ENCODE measurements at regions not wholly inside any gene's neighbourhood (a gene's known extent, or its start where the extent isn't known, plus 50 kb on each side); places are given as distances from the start of the nearest gene placed in this dataset.

DNA sequence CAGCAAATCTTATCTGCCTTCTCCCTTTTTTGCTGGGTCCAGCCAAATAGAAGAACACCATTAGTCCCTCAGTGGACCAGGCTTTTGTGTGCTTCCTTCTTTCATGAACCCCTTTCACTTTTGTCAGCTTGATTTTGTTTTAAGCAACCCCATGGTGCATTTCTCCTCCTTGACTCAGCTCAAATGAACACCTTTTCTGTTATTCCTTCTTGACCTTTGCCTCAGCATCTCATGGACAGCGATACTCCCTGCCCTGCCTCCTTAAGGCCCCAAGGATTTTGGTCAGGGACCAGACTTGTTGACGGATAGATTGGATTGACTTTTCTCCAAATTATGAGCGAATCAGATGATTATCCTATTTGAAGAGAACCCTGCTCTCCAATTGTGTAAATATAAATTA, 356.6 kb upstream of the USP24 start:
- TF ChIP-seq, protein P1, sequence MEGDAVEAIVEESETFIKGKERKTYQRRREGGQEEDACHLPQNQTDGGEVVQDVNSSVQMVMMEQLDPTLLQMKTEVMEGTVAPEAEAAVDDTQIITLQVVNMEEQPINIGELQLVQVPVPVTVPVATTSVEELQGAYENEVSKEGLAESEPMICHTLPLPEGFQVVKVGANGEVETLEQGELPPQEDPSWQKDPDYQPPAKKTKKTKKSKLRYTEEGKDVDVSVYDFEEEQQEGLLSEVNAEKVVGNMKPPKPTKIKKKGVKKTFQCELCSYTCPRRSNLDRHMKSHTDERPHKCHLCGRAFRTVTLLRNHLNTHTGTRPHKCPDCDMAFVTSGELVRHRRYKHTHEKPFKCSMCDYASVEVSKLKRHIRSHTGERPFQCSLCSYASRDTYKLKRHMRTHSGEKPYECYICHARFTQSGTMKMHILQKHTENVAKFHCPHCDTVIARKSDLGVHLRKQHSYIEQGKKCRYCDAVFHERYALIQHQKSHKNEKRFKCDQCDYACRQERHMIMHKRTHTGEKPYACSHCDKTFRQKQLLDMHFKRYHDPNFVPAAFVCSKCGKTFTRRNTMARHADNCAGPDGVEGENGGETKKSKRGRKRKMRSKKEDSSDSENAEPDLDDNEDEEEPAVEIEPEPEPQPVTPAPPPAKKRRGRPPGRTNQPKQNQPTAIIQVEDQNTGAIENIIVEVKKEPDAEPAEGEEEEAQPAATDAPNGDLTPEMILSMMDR (IDR thresholded peaks at IDR 0.05; ENCODE audit: insufficient read depth, low read depth, low read length): no peak
- DNase-seq (ENCODE audit: low read depth): no peak
- H3K4me3 ChIP-seq (ENCODE audit: low read depth, low read length): no peak overlapping the region

DNA sequence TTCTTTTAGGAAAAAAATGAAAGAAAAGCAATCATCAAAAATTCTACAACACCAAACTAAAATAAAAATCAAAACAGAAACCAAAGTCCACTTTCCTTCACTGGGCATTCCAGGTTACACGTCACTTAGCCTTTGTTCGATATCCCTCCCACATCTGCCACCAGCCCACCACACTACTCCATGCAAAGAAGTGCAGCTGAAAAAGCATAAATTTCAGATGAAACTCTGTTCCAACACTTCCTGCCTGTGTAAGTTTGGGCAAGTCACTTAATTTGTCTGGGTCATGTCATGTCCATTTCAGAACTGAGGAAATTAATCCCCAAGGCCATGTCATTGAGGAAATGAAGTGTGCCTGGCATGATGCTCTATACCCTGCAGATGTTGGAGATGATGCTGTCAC, 354.3 kb upstream of the USP24 start:
- TF ChIP-seq, protein P1 (IDR thresholded peaks at IDR 0.05; ENCODE audit: insufficient read depth, low read depth, low read length): no peak
- no peak for DNase-seq (ENCODE audit: low read depth)
- no peak overlapping the region for H3K4me3 ChIP-seq (ENCODE audit: low read depth, low read length)

DNA sequence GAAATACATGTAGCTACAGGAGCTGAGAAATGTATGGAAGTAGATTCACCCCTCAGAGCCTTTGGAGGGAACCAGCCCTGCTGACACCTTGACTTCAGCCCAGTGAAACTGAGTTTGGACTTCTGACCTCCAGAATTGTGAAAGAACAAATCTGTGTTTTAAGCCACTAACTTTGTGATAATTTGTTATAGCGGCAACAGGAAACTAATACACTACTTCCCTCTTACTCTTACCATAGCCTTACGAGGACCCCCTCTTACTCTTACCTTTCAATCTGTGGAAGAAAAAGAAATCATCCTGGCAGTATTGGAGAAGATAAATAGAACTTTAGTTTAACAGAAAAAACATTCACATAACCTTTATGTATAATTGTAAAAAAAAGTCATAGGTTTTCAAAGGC, 353.6 kb upstream of the USP24 start:
- TF ChIP-seq, protein P1 (IDR thresholded peaks at IDR 0.05; ENCODE audit: insufficient read depth, low read depth, low read length): no peak
- DNase-seq (ENCODE audit: low read depth): no peak
- H3K4me3 ChIP-seq (ENCODE audit: low read depth, low read length): no peak overlapping the region

DNA sequence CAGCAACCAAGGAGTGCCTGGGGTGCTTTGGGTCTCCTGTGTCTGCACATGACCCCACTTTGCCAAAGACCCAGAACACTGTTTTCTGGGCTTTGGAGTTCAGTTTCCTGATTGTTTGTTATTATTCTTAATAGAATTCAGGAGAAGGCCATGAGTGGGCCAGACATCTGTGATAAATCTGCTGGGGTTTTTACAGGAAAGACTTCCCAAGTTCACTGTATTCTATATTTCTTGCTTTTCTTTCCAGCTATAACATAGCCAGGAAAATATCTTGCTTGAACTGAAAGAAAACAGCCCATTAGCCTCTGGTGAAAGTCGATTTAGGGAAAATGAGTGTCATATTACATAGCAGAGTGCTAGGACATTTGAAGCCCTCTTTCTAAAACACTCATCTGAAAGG, 345.1 kb upstream of the USP24 start:
- no peak for DNase-seq (ENCODE audit: low read depth)
- TF ChIP-seq, protein P1 (IDR thresholded peaks at IDR 0.05; ENCODE audit: insufficient read depth, low read depth, low read length): no peak
- H3K4me3 ChIP-seq (ENCODE audit: low read depth, low read length): no peak overlapping the region

DNA sequence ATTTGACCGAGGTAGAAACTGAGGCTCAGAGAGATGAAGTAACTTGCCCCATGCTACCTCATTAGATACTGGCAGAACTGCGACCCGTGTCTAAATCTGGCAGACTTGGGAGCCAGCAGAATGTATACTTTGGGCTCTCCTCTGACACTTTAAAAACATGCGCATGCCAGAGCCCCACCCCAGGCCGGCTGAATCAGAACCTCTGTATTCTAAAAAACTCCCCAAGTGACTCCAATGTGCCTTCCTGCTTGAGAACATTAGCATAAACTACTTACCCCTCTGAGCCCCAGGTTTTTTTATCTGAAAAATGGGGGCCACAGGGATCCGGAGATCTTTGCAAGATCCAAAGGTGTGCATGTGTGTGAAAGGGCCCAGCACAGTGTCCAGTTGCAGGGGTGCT, 344.7 kb upstream of the USP24 start:
- DNase-seq (ENCODE audit: low read depth): no peak
- TF ChIP-seq, protein P1 (IDR thresholded peaks at IDR 0.05; ENCODE audit: insufficient read depth, low read depth, low read length): no peak
- no peak overlapping the region for H3K4me3 ChIP-seq (ENCODE audit: low read depth, low read length)

DNA sequence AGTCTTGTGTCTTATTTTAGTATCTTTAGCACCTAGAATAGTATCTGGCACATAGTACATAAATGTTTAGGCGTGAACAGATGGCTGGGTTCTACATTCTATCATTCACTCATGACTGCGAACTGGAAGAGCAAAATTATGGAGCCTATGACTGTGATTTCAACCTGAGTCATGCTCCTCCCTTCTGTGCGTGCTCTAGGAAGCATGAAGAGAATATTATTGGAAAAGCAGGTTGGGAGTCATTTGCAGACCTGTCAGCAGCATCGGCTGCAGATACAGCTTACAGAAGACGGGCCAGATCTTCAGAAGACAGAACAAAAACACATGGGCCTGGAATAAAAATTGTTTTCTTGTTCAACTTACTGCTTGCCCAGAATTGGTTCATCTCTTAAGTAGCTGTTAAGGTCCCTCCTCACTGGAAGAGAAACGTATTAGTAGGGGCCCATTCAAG, 344.0 kb upstream of the USP24 start:
- DNase-seq (ENCODE audit: low read depth): no peak
- no peak overlapping the region for H3K4me3 ChIP-seq (ENCODE audit: low read depth, low read length)

DNA sequence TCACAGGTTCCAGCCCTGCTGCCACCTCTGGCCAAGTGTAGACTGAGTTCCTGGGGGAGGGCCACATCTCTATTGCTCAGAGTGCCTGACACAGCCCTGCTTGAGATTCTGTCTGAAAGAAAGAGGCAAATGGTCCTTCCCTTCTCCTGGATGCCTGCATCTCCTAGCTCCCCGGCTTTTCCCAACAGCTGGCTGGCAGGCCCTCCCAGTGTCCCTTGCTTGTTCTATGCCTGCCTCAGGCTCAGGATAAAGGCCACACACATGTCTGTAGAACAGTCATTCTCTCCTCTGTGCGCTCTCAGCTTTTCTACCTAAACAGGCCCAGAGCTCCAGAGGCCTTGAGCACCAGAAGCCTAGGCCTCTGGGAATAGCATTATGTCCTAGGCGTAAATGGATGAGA, 343.4 kb upstream of the USP24 start:
- DNase-seq (ENCODE audit: low read depth): no peak

More for the DNA sequence above, 344.0 kb upstream of the USP24 start:
- TF ChIP-seq, protein P1 (IDR thresholded peaks at IDR 0.05; ENCODE audit: insufficient read depth, low read depth, low read length): no peak

More for the DNA sequence above, 343.4 kb upstream of the USP24 start:
- no peak overlapping the region for H3K4me3 ChIP-seq (ENCODE audit: low read depth, low read length)
- TF ChIP-seq, protein P1 (IDR thresholded peaks at IDR 0.05; ENCODE audit: insufficient read depth, low read depth, low read length): no peak
